MM.1S (cell line): ENCODE measurements at regions not wholly inside any gene's neighbourhood (a gene's known extent, or its start where the extent isn't known, plus 50 kb on each side); places are given as distances from the start of the nearest gene placed in this dataset.

Experiments
- DNase-seq: peaks from one replicate; pipeline ENCODE4 v3.0.0-alpha.2; 2015
- H2AFZ ChIP-seq: fragments of 300-600 bp; sonication (generic); 2 replicates; pipeline ENCODE4 v1.6.0; 2016; ENCODE audit warnings: antibody characterized with exemption, low read length
- H3F3A ChIP-seq: fragments of 300-600 bp; sonication (generic); 2 replicates; pipeline ENCODE4 v1.6.1; 2016; ENCODE audit warnings: mild to moderate bottlenecking, antibody characterized with exemption, low read length, moderate library complexity, mixed read lengths; ENCODE audit not compliant: insufficient read depth
- H3K27ac ChIP-seq: fragments of 300-600 bp; sonication (generic); 2 replicates; pipeline ENCODE4 v1.5.1; 2016; ENCODE audit warnings: mild to moderate bottlenecking, low read length
- H3K27me3 ChIP-seq: fragments of 300-600 bp; sonication (generic); replicated peaks from 2 replicates; pipeline ENCODE4 v1.6.0; 2016; ENCODE audit warnings: low read length; ENCODE audit not compliant: insufficient read depth
- H3K36me3 ChIP-seq: fragments of 300-600 bp; sonication (generic); replicated peaks from 2 replicates; pipeline ENCODE4 v1.6.1; 2016; ENCODE audit warnings: mild to moderate bottlenecking, low read length, mixed read lengths; ENCODE audit not compliant: insufficient read depth
- H3K4me1 ChIP-seq: fragments of 300-600 bp; sonication (generic); 2 replicates; pipeline ENCODE4 v1.6.1; 2016; ENCODE audit warnings: low read length, mixed read lengths
- H3K4me2 ChIP-seq: fragments of 300-600 bp; sonication (generic); 2 replicates; pipeline ENCODE4 v1.6.0; 2016; ENCODE audit warnings: low read depth, low read length
- H3K4me3 ChIP-seq: fragments of 300-600 bp; sonication (generic); 2 replicates; pipeline ENCODE4 v1.5.1; 2016; ENCODE audit warnings: low read length, mixed read lengths
- H3K79me2 ChIP-seq: fragments of 300-600 bp; sonication (generic); 2 replicates; pipeline ENCODE4 v1.6.1; 2016; ENCODE audit warnings: mixed run types, low read length, mixed read lengths
- H3K9ac ChIP-seq: fragments of 300-600 bp; sonication (generic); 2 replicates; pipeline ENCODE4 v1.6.1; 2016; ENCODE audit warnings: low read length, mixed read lengths
- H3K9me2 ChIP-seq: fragments of 300-600 bp; sonication (generic); replicated peaks from 2 replicates; pipeline ENCODE4 v1.6.1; 2016; ENCODE audit warnings: mild to moderate bottlenecking, low read length, mixed read lengths; ENCODE audit not compliant: insufficient read depth
- H3K9me3 ChIP-seq: fragments of 300-600 bp; sonication (generic); replicated peaks from 2 replicates; pipeline ENCODE4 v1.6.1; 2016; ENCODE audit warnings: mild to moderate bottlenecking, low read length, mixed read lengths; ENCODE audit not compliant: insufficient read depth
- H4K20me1 ChIP-seq: fragments of 300-600 bp; sonication (generic); 2 replicates; pipeline ENCODE4 v1.6.1; 2016; ENCODE audit warnings: mild to moderate bottlenecking, low read length, moderate library complexity, mixed read lengths; ENCODE audit not compliant: insufficient read depth
- CTCF ChIP-seq: fragments of 300-600 bp; sonication (generic); IDR thresholded peaks from 2 replicates; pipeline ENCODE4 v1.5.1; 2016; ENCODE audit warnings: antibody characterized with exemption, low read length, mixed read lengths
- EZH2 ChIP-seq: fragments of 300-600 bp; sonication (generic); optimal IDR thresholded peaks from 2 replicates; pipeline ENCODE3; 2017; ENCODE audit warnings: low read depth, mild to moderate bottlenecking, antibody characterized with exemption, low read length, mixed read lengths
- EZH2phosphoT487 ChIP-seq: fragments of 300-600 bp; sonication (generic); IDR thresholded peaks from 2 replicates; pipeline ENCODE4 v1.6.1; 2018; ENCODE audit warnings: antibody characterized with exemption, low read length

- DNase-seq: no peak
- H3K27me3 ChIP-seq: no peaks in the 10 kb centered on the region
- no peaks in the 10 kb centered on the region for H3F3A ChIP-seq
- H3K9ac ChIP-seq: no peak overlapping the region
- H4K20me1 ChIP-seq: no peaks in the 10 kb centered on the region
- H2AFZ ChIP-seq: no peak overlapping the region
- H3K9me3 ChIP-seq: no peaks in the 10 kb centered on the region
- H3K4me2 ChIP-seq: no peak overlapping the region
- no peaks in the 10 kb centered on the region for H3K36me3 ChIP-seq
- H3K4me3 ChIP-seq: no peak overlapping the region
- no peak overlapping the region for H3K27ac ChIP-seq
- no peaks in the 10 kb centered on the region for H3K9me2 ChIP-seq
- H3K4me1 ChIP-seq: no peaks in the 10 kb centered on the region
- no peaks in the 10 kb centered on the region for H3K79me2 ChIP-seq
- TF ChIP-seq EZH2phosphoT487 (no peak), EZH2 (no peak), CTCF (no peak)
These were observed 296.7 kb downstream of the CYRIA start for GRCh38 chr2:16368951-16369350.

- no peak for DNase-seq
- no peaks in the 10 kb centered on the region for H3K4me1 ChIP-seq
- no peak overlapping the region for H3K9ac ChIP-seq
- TF ChIP-seq CTCF (no peak), EZH2 (no peak), EZH2phosphoT487 (no peak)
- no peaks in the 10 kb centered on the region for H3K27me3 ChIP-seq
- no peak overlapping the region for H3K27ac ChIP-seq
- H3K9me2 ChIP-seq: no peaks in the 10 kb centered on the region
- no peaks in the 10 kb centered on the region for H4K20me1 ChIP-seq
- H3K4me2 ChIP-seq: no peak overlapping the region
- no peaks in the 10 kb centered on the region for H3F3A ChIP-seq
- H3K36me3 ChIP-seq: no peaks in the 10 kb centered on the region
- no peaks in the 10 kb centered on the region for H3K79me2 ChIP-seq
- H2AFZ ChIP-seq: no peak overlapping the region
- H3K9me3 ChIP-seq: no peaks in the 10 kb centered on the region
- H3K4me3 ChIP-seq: no peak overlapping the region
These were observed 297.3 kb downstream of the CYRIA start for GRCh38 chr2:16368328-16368727.

GRCh38 chr2:16365366-16365765, 300.3 kb downstream of the CYRIA start:
- Histone ChIP-seq H3K9me2 (no peaks in the 10 kb centered on the region), H3K27ac (no peak overlapping the region), H3K4me2 (no peak overlapping the region), H3K9ac (no peak overlapping the region), H3F3A (no peaks in the 10 kb centered on the region), H3K36me3 (no peaks in the 10 kb centered on the region), H3K4me1 (no peaks in the 10 kb centered on the region), H4K20me1 (no peaks in the 10 kb centered on the region), H3K27me3 (no peaks in the 10 kb centered on the region), H2AFZ (no peak overlapping the region), H3K4me3 (no peak overlapping the region), H3K79me2 (no peaks in the 10 kb centered on the region), H3K9me3 (no peaks in the 10 kb centered on the region)
- no peak for DNase-seq
- TF ChIP-seq EZH2 (no peak), CTCF (no peak), EZH2phosphoT487 (no peak)
